ENCODE measurements at regions not wholly inside any gene's neighbourhood (a gene's known extent, or its start where the extent isn't known, plus 50 kb on each side); places are given as distances from the start of the nearest gene placed in this dataset.
"Not testable (repeated sequence)": the region's sequence is repeated elsewhere in the genome, so short reads cannot be mapped to it uniquely, and the experiment has no call there.

DNA sequence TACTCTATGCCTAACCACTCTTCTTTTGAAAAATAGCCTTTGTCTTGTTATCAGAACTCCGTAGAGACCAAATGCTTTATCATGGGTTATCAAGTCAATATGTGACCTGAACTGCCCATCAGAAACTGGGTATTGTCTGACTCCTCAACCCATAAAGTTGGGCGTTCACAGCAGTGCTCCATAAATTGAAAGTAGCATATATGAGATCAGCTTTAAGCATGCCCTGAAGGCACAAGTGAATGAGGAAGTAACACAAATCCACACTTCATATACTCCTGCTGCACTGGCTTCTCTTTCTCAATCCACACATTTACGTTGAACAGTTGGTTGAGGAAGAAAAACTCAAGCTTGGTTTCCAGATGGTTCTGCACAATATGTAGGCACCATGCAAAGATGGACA is 1106.0 kb downstream of the STIM2 start:
- WGBS, 2 donors = 76 to 77% methylated on average over 3 of the region's 3 CpGs
- TF ChIP-seq, protein P1, sequence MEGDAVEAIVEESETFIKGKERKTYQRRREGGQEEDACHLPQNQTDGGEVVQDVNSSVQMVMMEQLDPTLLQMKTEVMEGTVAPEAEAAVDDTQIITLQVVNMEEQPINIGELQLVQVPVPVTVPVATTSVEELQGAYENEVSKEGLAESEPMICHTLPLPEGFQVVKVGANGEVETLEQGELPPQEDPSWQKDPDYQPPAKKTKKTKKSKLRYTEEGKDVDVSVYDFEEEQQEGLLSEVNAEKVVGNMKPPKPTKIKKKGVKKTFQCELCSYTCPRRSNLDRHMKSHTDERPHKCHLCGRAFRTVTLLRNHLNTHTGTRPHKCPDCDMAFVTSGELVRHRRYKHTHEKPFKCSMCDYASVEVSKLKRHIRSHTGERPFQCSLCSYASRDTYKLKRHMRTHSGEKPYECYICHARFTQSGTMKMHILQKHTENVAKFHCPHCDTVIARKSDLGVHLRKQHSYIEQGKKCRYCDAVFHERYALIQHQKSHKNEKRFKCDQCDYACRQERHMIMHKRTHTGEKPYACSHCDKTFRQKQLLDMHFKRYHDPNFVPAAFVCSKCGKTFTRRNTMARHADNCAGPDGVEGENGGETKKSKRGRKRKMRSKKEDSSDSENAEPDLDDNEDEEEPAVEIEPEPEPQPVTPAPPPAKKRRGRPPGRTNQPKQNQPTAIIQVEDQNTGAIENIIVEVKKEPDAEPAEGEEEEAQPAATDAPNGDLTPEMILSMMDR (IDR thresholded peaks at IDR 0.05) = no peak
- TF ChIP-seq POLR2A (IDR thresholded peaks at IDR 0.05) = no peak
- H3K4me3 ChIP-seq (ENCODE audit: low read depth, poor library complexity, severe bottlenecking) = no peak overlapping the region
- DNase-seq (ENCODE audit: low spot score in 2 of 2) = no peak
- intact Hi-C loops (cut with DNase I; ENCODE audit: low total_unique reads) = no loop called here

- DNase-seq (ENCODE audit: low spot score in 2 of 2) = no peak
- WGBS, 2 donors = 30 to 35% methylated on average over 1 of the region's 1 CpG
- TF ChIP-seq, protein P1 (IDR thresholded peaks at IDR 0.05) = no peak
- TF ChIP-seq POLR2A (IDR thresholded peaks at IDR 0.05) = no peak
- intact Hi-C loops (cut with DNase I; ENCODE audit: low total_unique reads) = no loop called here
- H3K4me3 ChIP-seq (ENCODE audit: low read depth, poor library complexity, severe bottlenecking) = no peak overlapping the region
Observed at GRCh38 chr4:27973056-27973455, 1112.4 kb downstream of the STIM2 start.

- 53 to 74% methylated on average over 1 of the region's 1 CpG for WGBS, 2 donors
- intact Hi-C loops (cut with DNase I; ENCODE audit: low total_unique reads) = no loop called here
- no peak overlapping the region for H3K4me3 ChIP-seq (ENCODE audit: low read depth, poor library complexity, severe bottlenecking)
- no peak for TF ChIP-seq POLR2A (IDR thresholded peaks at IDR 0.05)
- TF ChIP-seq, protein P1 (IDR thresholded peaks at IDR 0.05) = no peak
- no peak for DNase-seq (ENCODE audit: low spot score in 2 of 2)
Observed at GRCh38 chr4:27973700-27974099, 1113.1 kb downstream of the STIM2 start.

GRCh38 chr4:27974339-27974738 is 1113.7 kb downstream of the STIM2 start:
- DNase-seq (ENCODE audit: low spot score in 2 of 2) = no peak
- WGBS, 2 donors = 80 to 94% methylated on average over 2 of the region's 2 CpGs
- H3K4me3 ChIP-seq (ENCODE audit: low read depth, poor library complexity, severe bottlenecking) = no peak overlapping the region
- intact Hi-C loops (cut with DNase I; ENCODE audit: low total_unique reads) = no loop called here
- TF ChIP-seq POLR2A (IDR thresholded peaks at IDR 0.05) = no peak
- TF ChIP-seq, protein P1 (IDR thresholded peaks at IDR 0.05) = no peak

DNA sequence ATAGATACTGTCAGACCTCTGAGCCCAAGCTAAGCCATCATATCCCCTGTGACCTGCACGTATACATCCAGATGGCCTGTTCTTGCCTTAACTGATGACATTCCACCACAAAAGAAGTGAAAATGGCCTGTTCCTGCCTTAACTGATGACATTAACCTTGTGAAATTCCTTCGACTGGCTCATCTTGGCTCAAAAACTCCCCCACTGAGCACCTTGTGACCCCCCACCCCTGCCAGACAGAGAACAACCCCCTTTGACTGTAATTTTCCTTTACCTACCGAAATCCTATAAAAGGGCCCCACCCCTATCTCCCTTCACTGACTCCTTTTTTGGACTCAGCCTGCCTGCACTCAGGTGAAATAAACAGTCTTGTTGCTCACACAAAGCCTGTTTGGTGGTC is 1114.2 kb downstream of the STIM2 start:
- intact Hi-C loops (cut with DNase I; ENCODE audit: low total_unique reads); DNase-seq (ENCODE audit: low spot score in 2 of 2); H3K4me3 ChIP-seq (ENCODE audit: low read depth, poor library complexity, severe bottlenecking): not testable (repeated sequence)
- WGBS, 2 donors = 80 to 82% methylated on average over 3 of the region's 3 CpGs

DNA sequence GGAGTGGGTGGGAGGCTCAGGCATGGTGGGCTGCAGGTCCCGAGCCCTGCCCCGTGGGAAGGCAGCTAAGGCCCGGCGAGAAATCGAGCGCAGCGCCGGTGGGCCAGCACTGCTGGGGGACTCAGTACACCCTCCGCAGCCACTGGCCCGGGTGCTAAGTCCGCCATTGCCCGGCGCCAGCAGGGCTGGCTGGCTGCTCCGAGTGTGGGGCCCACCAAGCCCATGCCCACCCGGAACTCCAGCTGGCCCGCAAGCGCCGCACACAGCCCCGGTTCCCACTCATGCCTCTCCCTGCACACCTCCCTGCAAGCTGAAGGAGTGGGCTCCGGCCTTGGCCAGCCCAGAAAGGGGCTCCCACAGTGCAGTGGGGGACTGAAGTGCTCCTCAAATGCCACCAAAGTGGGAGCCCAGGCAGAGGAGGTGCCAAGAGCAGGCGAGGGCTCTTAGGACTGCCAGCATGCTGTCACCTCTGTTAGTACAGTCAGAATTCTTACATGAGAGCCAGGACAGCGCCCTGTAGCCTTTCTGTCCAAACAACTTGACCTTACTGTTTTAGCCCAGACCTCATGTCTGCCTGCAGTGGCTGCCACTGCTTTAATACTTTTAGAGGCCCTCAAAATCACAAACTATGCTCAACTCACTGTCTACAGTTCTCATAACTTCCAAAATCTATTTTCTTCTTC is 1117.9 kb downstream of the STIM2 start:
- DNase-seq (ENCODE audit: low spot score in 2 of 2); H3K4me3 ChIP-seq (ENCODE audit: low read depth, poor library complexity, severe bottlenecking); intact Hi-C loops (cut with DNase I; ENCODE audit: low total_unique reads): not testable (repeated sequence)
- 89 to 93% methylated on average over 16 to 20 of the region's 22 CpGs for WGBS, 2 donors

GRCh38 chr4:27985522-27985921 is 1124.9 kb downstream of the STIM2 start:
- WGBS, 2 donors = 79 to 89% methylated on average over 4 of the region's 4 CpGs
- DNase-seq (ENCODE audit: low spot score in 2 of 2) = no peak
- no peak for TF ChIP-seq POLR2A (IDR thresholded peaks at IDR 0.05)
- TF ChIP-seq, protein P1 (IDR thresholded peaks at IDR 0.05) = no peak
- intact Hi-C loops (cut with DNase I; ENCODE audit: low total_unique reads) = no loop called here
- no peak overlapping the region for H3K4me3 ChIP-seq (ENCODE audit: low read depth, poor library complexity, severe bottlenecking)

All from lower leg skin (tissue), 4 donors.